WTC11 (cell line): ENCODE measurements at regions not wholly inside any gene's neighbourhood (a gene's known extent, or its start where the extent isn't known, plus 50 kb on each side); places are given as distances from the start of the nearest gene placed in this dataset.

Experiments
- ATAC-seq: fragments of 200-7000 bp; cut with Tn5 transposase; 2 replicates; pipeline ENCODE4 v1.10.0; 2021; ENCODE audit warnings: mild to moderate bottlenecking, moderate library complexity
- CTCF ChIA-PET: fragments of 300-600 bp; sonication (Branson Sonifier 250); formaldehyde crosslinking; loops from one replicate; lab custom pipeline; 2021; ENCODE audit warnings: antibody characterized with exemption; lab: Charles Lee
- POLR2A ChIA-PET: fragments of 350-600 bp; sonication (Branson Sonifier 250); formaldehyde crosslinking; loops from one replicate; lab custom pipeline; 2021; ENCODE audit warnings: antibody characterized with exemption; lab: Charles Lee
- DNase-seq: peaks from one replicate; pipeline ENCODE4 v3.0.0; 2021; ENCODE audit warnings: low spot score
- H3K27ac Mint-ChIP-seq: 2 replicates; pipeline ENCODE4 v1.8.0; 2021; ENCODE audit warnings: mixed read lengths
- H3K27me3 Mint-ChIP-seq: 2 replicates; pipeline ENCODE4 v1.8.0; 2021; ENCODE audit warnings: low read depth, mild to moderate bottlenecking, moderate library complexity, mixed read lengths
- H3K36me3 Mint-ChIP-seq: 2 replicates; pipeline ENCODE4 v1.8.0; 2021; ENCODE audit warnings: mixed read lengths
- H3K4me1 Mint-ChIP-seq: 2 replicates; pipeline ENCODE4 v1.8.0; 2022; ENCODE audit warnings: mixed read lengths
- H3K4me3 Mint-ChIP-seq: 2 replicates; pipeline ENCODE4 v1.8.0; 2021; ENCODE audit warnings: mild to moderate bottlenecking, moderate library complexity, mixed read lengths
- H3K9me3 Mint-ChIP-seq: 2 replicates; pipeline ENCODE4 v1.8.0; 2021; ENCODE audit warnings: mixed read lengths
- ESRRA ChIP-seq: sonication (generic); formaldehyde crosslinking; IDR thresholded peaks from 2 replicates; pipeline ENCODE4 v1.8.1; 2022; ENCODE audit warnings: mild to moderate bottlenecking, missing genetic modification reagents, borderline replicate concordance
- FOXK1 ChIP-seq: sonication (generic); formaldehyde crosslinking; IDR thresholded peaks from 2 replicates; pipeline ENCODE4 v1.8.0; 2022; ENCODE audit warnings: mild to moderate bottlenecking, moderate library complexity, missing genetic modification reagents
- IRF2 ChIP-seq: sonication (generic); formaldehyde crosslinking; IDR thresholded peaks from 2 replicates; pipeline ENCODE4 v1.8.0; 2022; ENCODE audit warnings: low read depth, missing genetic modification reagents, borderline replicate concordance
- JAZF1 ChIP-seq: fragments of 250-450 bp; sonication (Bioruptor Pico); IDR thresholded peaks from 2 replicates; pipeline ENCODE4 v1.9.0; 2021; ENCODE audit warnings: moderate library complexity, mild to moderate bottlenecking, inconsistent platforms
- JUN ChIP-seq: sonication (generic); formaldehyde crosslinking; IDR thresholded peaks from 2 replicates; pipeline ENCODE4 v1.8.0; 2023; ENCODE audit warnings: mild to moderate bottlenecking, missing genetic modification reagents
- KAT7 ChIP-seq: sonication (generic); formaldehyde crosslinking; IDR thresholded peaks from 2 replicates; pipeline ENCODE4 v1.8.1; 2023; ENCODE audit warnings: missing genetic modification reagents, mild to moderate bottlenecking, borderline replicate concordance
- NFATC4 ChIP-seq: fragments of 250-450 bp; sonication (Bioruptor Pico); IDR thresholded peaks from 2 replicates; pipeline ENCODE4 v1.9.0; 2021; ENCODE audit warnings: mild to moderate bottlenecking
- OVOL2 ChIP-seq: fragments of 250-450 bp; sonication (Bioruptor Pico); IDR thresholded peaks from 2 replicates; pipeline ENCODE4 v1.9.0; 2021; ENCODE audit warnings: mild to moderate bottlenecking, borderline replicate concordance
- RELA ChIP-seq: sonication (generic); formaldehyde crosslinking; IDR thresholded peaks from 2 replicates; pipeline ENCODE4 v1.8.1; 2022; ENCODE audit warnings: missing genetic modification reagents, mild to moderate bottlenecking, borderline replicate concordance
- SOX15 ChIP-seq: fragments of 250-450 bp; sonication (Bioruptor Pico); IDR thresholded peaks from 2 replicates; pipeline ENCODE4 v1.9.0; 2021; ENCODE audit warnings: mild to moderate bottlenecking
- TCF7 ChIP-seq: sonication (generic); formaldehyde crosslinking; IDR thresholded peaks from 2 replicates; pipeline ENCODE4 v1.8.0; 2022; ENCODE audit warnings: mild to moderate bottlenecking, low read depth, missing genetic modification reagents, moderate library complexity
- TEAD4 ChIP-seq: sonication (generic); formaldehyde crosslinking; IDR thresholded peaks from 2 replicates; pipeline ENCODE4 v1.8.0; 2022; ENCODE audit warnings: mild to moderate bottlenecking, missing genetic modification reagents
- ZNF138 ChIP-seq: sonication (generic); formaldehyde crosslinking; conservative IDR thresholded peaks from 2 replicates; pipeline ENCODE4 v1.8.1; 2022; ENCODE audit warnings: mild to moderate bottlenecking, moderate library complexity, missing genetic modification reagents
- ZNF423 ChIP-seq: fragments of 250-450 bp; sonication (Bioruptor Pico); IDR thresholded peaks from 2 replicates; pipeline ENCODE4 v2.1.2; 2022; ENCODE audit warnings: mild to moderate bottlenecking, moderate library complexity
- ZNF671 ChIP-seq: fragments of 250-450 bp; sonication (Bioruptor Pico); IDR thresholded peaks from 2 replicates; pipeline ENCODE4 v1.8.0; 2021; ENCODE audit warnings: mild to moderate bottlenecking
- TF ChIP-seq, protein P1 (sequence below): sonication (generic); formaldehyde crosslinking; conservative IDR thresholded peaks from 2 replicates; pipeline ENCODE4 v1.8.1; 2023; ENCODE audit warnings: mild to moderate bottlenecking, low read depth, missing genetic modification reagents, moderate library complexity
- TF ChIP-seq, protein P2 (sequence below): sonication (generic); formaldehyde crosslinking; conservative IDR thresholded peaks from 2 replicates; pipeline ENCODE4 v1.8.1; 2022; ENCODE audit warnings: mild to moderate bottlenecking, missing genetic modification reagents
- TF ChIP-seq, protein P3 (sequence below): sonication (generic); formaldehyde crosslinking; IDR thresholded peaks from 2 replicates; pipeline ENCODE4 v1.8.1; 2022; ENCODE audit warnings: low read depth, mild to moderate bottlenecking, moderate library complexity, missing genetic modification reagents, borderline replicate concordance
- TF ChIP-seq, protein P4 (sequence below): sonication (generic); formaldehyde crosslinking; IDR thresholded peaks from 2 replicates; pipeline ENCODE4 v1.8.1; 2022; ENCODE audit warnings: missing genetic modification reagents, borderline replicate concordance
- TF ChIP-seq, protein P5 (sequence below): sonication (generic); formaldehyde crosslinking; IDR thresholded peaks from 2 replicates; pipeline ENCODE4 v1.8.1; 2023; ENCODE audit warnings: mild to moderate bottlenecking, missing genetic modification reagents

DNA sequence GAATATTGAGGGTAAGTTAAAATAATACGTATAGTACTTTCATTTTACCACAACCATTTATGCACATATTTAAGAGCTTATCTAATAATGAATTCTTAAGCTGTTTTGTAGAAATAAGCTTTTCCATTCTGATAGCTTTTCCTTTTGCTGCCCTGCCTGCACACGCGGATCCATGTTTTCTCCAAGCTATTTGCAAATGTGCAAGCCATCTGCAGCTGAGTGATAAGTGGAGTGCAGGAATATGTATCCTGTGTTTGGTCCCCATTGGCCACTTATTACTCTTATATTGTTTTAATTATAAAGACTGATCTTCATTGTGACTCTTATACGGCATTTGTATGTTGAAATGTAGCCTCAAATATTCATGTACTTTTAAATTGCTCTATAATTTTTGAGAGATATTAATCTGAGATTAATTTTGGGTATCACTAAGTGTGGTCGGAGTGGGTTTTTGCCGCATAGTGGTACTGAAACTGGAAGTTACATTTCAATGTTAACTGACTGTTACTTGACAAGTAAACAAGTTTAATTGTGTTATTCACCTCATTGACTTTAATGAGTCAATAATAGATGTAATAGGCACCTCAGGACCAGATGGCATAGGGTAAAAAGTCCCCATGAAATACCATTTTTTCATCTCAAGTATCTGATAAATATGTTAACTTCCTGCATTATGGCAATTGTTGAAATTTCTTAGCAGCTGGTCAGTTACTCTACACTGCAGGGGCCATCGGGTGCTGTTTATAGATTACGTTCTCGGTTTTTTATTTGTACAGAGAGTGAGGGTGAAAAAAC is 1567.4 kb downstream of the EFNB2 start:
- CTCF ChIA-PET = no interaction called here
- DNase-seq = no peak
- H3K4me3 Mint-ChIP-seq = no peak overlapping the region
- H3K4me1 Mint-ChIP-seq = no peaks in the 10 kb centered on the region
- TF ChIP-seq IRF2 (CRISPR knock-in tag) = no peak
- TF ChIP-seq ESRRA = no peak
- TF ChIP-seq SOX15 = no peak
- TF ChIP-seq, protein P1, sequence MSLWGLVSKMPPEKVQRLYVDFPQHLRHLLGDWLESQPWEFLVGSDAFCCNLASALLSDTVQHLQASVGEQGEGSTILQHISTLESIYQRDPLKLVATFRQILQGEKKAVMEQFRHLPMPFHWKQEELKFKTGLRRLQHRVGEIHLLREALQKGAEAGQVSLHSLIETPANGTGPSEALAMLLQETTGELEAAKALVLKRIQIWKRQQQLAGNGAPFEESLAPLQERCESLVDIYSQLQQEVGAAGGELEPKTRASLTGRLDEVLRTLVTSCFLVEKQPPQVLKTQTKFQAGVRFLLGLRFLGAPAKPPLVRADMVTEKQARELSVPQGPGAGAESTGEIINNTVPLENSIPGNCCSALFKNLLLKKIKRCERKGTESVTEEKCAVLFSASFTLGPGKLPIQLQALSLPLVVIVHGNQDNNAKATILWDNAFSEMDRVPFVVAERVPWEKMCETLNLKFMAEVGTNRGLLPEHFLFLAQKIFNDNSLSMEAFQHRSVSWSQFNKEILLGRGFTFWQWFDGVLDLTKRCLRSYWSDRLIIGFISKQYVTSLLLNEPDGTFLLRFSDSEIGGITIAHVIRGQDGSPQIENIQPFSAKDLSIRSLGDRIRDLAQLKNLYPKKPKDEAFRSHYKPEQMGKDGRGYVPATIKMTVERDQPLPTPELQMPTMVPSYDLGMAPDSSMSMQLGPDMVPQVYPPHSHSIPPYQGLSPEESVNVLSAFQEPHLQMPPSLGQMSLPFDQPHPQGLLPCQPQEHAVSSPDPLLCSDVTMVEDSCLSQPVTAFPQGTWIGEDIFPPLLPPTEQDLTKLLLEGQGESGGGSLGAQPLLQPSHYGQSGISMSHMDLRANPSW (CRISPR knock-in tag) = no peak
- TF ChIP-seq, protein P2, sequence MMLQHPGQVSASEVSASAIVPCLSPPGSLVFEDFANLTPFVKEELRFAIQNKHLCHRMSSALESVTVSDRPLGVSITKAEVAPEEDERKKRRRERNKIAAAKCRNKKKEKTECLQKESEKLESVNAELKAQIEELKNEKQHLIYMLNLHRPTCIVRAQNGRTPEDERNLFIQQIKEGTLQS (CRISPR knock-in tag) = no peak
- no peak for TF ChIP-seq JAZF1 (CRISPR knock-in tag)
- TF ChIP-seq, all 79 proteins: peak for 0
- Mint-ChIP-seq H3K36me3 (no peaks in the 10 kb centered on the region), H3K27me3 (no peaks in the 10 kb centered on the region), H3K27ac (no peak overlapping the region), H3K9me3 (no peaks in the 10 kb centered on the region)
- POLR2A ChIA-PET = no interaction called here
- ATAC-seq = no peak

DNA sequence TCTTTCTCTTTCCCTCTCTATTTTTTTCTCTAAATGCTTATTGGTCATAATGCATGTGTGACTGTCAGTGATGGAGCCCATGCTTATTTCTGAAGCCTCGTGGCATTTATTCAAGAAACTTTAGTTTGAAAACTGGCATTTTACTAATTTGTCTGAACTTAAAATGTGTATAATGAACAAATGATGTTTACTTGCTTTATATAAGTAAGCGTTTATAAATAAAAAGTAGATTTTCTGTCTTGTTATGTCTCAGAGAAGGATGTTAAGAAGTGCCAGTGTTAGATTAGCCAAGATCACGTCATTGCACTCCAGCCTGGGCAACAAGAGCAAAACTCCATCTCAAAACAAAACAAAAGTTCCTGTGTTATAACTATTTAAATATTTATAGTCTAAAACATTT is 1568.1 kb downstream of the EFNB2 start:
- no peaks in the 10 kb centered on the region for H3K27me3 Mint-ChIP-seq
- TF ChIP-seq, protein P3, sequence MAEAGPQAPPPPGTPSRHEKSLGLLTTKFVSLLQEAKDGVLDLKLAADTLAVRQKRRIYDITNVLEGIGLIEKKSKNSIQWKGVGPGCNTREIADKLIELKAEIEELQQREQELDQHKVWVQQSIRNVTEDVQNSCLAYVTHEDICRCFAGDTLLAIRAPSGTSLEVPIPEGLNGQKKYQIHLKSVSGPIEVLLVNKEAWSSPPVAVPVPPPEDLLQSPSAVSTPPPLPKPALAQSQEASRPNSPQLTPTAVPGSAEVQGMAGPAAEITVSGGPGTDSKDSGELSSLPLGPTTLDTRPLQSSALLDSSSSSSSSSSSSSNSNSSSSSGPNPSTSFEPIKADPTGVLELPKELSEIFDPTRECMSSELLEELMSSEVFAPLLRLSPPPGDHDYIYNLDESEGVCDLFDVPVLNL (CRISPR knock-in tag) = no peak
- no peak for TF ChIP-seq OVOL2 (CRISPR knock-in tag)
- no peak for TF ChIP-seq TEAD4 (CRISPR knock-in tag)
- TF ChIP-seq, protein P4, sequence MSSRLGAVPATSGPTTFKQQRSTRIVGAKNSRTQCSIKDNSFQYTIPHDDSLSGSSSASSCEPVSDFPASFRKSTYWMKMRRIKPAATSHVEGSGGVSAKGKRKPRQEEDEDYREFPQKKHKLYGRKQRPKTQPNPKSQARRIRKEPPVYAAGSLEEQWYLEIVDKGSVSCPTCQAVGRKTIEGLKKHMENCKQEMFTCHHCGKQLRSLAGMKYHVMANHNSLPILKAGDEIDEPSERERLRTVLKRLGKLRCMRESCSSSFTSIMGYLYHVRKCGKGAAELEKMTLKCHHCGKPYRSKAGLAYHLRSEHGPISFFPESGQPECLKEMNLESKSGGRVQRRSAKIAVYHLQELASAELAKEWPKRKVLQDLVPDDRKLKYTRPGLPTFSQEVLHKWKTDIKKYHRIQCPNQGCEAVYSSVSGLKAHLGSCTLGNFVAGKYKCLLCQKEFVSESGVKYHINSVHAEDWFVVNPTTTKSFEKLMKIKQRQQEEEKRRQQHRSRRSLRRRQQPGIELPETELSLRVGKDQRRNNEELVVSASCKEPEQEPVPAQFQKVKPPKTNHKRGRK (CRISPR knock-in tag) = no peak
- TF ChIP-seq, protein P5, sequence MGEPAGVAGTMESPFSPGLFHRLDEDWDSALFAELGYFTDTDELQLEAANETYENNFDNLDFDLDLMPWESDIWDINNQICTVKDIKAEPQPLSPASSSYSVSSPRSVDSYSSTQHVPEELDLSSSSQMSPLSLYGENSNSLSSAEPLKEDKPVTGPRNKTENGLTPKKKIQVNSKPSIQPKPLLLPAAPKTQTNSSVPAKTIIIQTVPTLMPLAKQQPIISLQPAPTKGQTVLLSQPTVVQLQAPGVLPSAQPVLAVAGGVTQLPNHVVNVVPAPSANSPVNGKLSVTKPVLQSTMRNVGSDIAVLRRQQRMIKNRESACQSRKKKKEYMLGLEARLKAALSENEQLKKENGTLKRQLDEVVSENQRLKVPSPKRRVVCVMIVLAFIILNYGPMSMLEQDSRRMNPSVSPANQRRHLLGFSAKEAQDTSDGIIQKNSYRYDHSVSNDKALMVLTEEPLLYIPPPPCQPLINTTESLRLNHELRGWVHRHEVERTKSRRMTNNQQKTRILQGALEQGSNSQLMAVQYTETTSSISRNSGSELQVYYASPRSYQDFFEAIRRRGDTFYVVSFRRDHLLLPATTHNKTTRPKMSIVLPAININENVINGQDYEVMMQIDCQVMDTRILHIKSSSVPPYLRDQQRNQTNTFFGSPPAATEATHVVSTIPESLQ (CRISPR knock-in tag) = no peak
- no peak for TF ChIP-seq RELA (CRISPR knock-in tag)
- TF ChIP-seq TCF7 = no peak
- no peak for TF ChIP-seq ZNF138 (CRISPR knock-in tag)
- no peak for TF ChIP-seq JUN (CRISPR knock-in tag)
- TF ChIP-seq ZNF423 (CRISPR knock-in tag) = no peak
- no peak for TF ChIP-seq KAT7 (CRISPR knock-in tag)
- TF ChIP-seq IRF2 (CRISPR knock-in tag) = no peak
- TF ChIP-seq NFATC4 (CRISPR knock-in tag) = no peak
- no peak for TF ChIP-seq ZNF671
- no peak for TF ChIP-seq FOXK1 (CRISPR knock-in tag)
- H3K27ac Mint-ChIP-seq = no peak overlapping the region
- no peak overlapping the region for H3K4me3 Mint-ChIP-seq
- CTCF ChIA-PET = no interaction called here
- no peaks in the 10 kb centered on the region for H3K36me3 Mint-ChIP-seq
- ATAC-seq (no peak), DNase-seq (no peak)
- POLR2A ChIA-PET = no interaction called here
- H3K4me1 Mint-ChIP-seq = no peaks in the 10 kb centered on the region
- H3K9me3 Mint-ChIP-seq = no peaks in the 10 kb centered on the region
